HG02798 (cell line): ENCODE measurements at regions not wholly inside any gene's neighbourhood (a gene's known extent, or its start where the extent isn't known, plus 50 kb on each side); places are given as distances from the start of the nearest gene placed in this dataset.
"Not testable (repeated sequence)": the region's sequence is repeated elsewhere in the genome, so short reads cannot be mapped to it uniquely, and the experiment has no call there.

Experiments used
- ATAC-seq: cut with Tn5 transposase; IDR thresholded peaks from one replicate; pipeline ENCODE4 v1.9.1; 2021; ENCODE audit warnings: mild to moderate bottlenecking; ENCODE audit not compliant: unreplicated experiment, poor library complexity

- ATAC-seq, result no peak
These were observed 190.8 kb upstream of the MYLIP start for GRCh38 chr6:15938107-15938506.

DNA sequence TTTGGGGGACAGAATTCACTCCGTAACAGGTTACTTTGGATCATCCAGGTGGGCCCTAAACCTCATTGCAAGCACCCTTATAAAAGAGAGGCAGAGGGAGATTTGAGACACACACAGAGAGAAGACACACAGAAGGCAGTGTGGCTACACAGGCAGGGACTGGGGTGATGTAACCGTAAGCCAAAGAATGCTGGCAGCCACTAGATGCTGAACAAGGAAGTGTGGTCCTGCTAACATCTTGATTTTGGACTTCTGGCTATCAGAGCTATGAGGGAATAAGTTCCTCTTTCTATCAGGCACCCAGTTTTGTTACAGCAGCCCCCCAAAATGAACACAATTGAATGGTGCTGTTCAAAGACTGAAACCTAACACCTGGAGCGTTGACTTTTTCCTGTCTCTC lies 191.3 kb upstream of the MYLIP start:
- ATAC-seq, result no peak

DNA sequence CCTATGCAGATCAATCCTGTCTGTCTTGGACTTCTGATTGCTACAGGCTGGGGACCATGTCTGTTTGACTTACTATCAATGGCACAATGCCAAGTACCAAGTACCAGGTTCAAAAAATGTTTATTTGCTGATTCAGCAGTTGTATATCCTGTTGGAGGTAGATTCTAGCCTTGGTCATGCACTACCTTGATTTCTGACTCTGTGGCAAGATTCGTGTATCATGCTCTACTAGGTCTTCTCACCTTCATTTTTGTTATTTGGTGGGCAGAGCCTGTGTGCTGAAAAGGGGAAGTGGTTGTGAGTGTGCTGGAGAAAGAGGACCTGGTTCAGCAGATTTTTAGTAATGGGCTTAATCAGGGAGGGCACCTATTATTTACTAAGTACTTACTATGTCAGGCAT lies 192.4 kb upstream of the MYLIP start:
- peak; percentile 70 for ATAC-seq

DNA sequence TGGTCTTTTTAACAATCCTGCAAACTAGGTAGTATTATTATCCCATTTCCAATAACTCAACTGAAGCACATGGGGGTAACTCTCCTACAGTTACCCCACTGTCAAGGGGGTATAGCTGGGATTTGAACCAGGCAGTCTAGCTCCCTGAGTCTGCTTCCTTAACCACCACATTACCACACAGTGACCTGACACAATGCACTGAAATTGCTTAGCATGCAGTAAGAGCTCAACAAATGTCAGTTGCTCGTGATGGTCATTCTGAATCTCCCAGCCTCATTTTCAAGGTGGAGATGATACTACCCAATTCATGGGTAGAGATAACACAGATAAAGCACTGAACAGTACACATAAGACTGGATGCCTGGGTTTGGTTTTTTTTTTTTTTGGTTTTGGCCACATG lies 193.2 kb upstream of the MYLIP start:
- ATAC-seq, result no peak

DNA sequence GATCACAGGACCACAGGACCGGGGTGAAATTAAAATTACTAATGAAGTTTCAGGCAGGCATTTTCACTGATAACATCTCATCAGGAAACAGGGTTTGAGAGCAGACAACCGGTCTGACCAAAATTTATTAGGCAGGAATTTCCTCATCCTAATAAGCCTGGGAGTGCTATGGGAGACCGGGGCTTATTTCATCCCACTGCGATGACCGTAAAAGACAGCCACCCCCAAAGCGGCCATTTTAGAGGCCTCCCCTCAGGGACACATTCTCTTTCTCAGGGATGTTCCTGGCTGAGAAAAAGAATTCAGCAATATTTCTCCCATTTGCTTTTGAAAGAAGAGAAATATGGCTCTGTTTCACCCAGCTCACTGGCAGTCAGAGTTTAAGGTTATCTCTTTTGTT lies 197.2 kb upstream of the MYLIP start:
- ATAC-seq, result not testable (repeated sequence)

DNA sequence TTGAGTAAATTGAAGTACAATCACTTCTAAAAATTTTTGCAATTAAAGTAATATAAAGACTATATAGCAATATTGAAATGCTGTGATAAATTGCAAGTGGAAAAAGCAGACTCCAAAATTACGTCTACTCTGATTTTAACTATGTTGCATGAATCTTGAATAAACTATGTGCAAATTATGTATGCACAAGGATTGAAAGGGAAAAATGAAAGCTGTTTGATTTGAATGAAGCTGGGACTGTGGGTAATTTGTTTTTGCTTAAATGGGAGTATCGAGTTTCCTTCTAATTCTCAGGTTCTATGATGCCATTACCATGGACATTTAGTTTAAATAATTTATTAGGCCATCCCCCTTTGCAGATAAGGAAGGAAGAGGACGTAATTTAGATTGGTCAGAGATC lies 198.7 kb upstream of the MYLIP start:
- no peak for ATAC-seq

DNA sequence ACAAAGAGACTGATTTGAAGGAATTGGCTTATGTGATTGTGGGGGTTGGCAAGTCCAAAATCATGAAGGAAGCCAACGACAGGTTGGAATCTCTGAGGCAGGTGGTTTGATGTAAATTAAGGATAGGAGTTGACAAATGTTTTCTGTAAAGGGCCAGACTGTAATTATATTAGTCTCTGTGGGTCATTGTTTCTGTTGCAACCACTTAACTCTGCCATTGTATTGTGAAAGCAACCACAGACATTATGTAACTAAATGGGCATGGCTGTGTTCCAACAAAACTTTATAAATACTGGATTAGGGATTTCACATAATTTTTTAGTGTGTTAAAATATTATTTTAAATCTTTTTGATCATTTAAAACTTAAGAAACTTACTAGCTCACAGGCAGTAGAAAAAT lies 199.2 kb upstream of the MYLIP start:
- ATAC-seq, result no peak

DNA sequence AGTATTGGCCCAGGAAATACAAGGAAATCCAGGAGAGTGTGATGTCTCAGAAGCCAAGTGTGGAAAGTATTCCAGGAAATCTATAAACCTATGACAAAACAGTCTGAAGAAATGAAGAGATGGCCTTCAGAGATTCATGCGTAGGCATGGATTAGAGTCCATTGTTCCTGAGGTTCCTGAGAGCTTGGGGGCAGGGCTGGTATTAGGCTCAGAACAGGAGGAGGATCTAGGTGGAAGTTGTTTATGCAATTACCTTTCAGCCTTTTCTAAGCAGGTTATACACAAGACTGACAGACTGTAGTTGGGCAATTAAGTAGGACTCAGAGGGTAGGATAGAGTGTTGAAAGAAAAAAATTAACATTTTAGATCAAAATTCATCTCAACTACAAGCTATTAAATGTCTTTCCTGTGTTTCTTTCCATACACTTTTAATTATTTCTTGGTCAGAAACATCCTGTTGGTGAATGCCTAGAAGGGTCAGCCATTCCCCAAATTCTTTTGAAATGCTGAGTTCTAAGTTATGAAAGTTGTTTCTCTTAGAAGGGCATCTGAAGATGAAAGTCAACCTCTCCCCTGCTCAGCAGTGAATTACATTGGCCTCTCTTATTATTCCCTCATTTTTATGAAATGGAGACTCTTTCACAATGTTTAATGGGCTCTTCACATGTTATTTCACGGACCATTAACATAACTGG lies 201.2 kb upstream of the MYLIP start:
- no peak for ATAC-seq

DNA sequence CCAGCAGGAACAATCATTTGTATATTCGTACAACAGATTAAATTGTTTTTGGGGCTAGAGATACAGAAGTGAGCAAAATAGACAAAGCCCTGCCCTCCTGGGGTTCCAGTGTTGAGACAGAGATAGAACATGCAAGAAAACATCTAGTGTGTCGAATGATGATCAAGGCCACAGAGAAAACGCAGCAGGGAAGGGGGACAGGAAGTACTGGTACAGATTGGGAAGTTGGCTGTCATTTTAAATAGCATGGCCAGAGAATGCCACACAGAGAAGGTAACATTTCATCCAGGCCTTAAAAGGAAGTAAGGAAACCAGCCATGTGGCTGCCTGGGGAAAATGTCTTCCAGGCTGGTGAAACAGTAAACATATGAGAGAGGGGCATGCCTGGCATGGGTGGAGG lies 202.6 kb upstream of the MYLIP start:
- ATAC-seq, result no peak

DNA sequence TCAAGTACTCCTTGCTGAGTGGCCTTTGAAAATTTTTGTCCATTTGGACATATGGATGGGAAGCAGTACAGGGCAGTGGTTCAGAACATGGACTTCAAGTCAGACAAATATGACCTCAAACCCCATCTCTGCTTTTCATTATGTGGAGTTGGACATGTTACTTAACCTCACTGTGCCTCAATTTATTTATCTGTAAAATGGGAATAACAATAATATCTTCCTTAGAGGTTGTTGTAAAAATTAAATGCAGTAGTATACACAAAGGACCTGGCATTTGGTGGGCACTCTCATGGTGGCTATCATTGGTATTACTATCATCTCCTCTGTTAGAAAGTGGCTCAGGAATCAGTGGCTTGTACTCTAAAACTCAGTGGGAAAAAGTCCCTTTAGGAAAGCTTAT lies 204.0 kb upstream of the MYLIP start:
- no peak for ATAC-seq

DNA sequence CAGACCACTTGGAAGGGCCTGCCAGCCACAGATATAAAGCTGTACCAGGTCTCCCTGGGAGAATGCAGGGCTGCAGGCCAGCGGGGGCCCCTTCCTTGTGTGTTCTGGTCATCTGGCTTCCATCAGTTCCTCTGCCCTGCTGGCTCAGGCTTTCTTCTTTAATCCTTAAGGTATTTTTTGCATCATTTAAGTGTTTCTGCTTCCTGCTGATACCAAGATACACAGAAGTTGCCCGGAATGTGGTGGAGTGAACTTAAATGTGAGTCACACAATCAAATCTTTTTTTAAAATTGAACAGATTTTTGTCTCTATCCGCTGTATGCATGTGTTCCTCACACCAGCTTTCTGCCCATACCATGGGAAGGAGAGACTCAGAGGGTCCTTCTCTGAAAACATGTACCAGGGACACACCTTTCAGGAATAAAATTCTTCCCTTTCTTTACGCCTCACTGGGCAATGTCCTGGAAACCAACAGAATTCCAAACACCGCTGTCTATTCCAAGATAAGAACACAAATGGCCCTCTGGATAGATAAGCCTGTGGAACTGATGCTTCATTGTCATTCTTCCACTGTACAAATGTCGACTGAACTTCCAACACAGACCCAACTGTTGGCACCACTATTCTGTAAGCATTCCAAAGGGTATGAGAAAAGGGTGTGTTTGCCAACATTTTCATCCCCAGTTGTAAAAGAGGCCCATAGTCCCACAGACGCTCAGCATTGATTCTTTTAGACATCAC lies 206.2 kb upstream of the MYLIP start:
- no peak for ATAC-seq

GRCh38 chr6:15921243-15921642 lies 207.6 kb upstream of the MYLIP start:
- ATAC-seq, result no peak

GRCh38 chr6:15916581-15916980 lies 212.3 kb upstream of the MYLIP start:
- no peak for ATAC-seq

GRCh38 chr6:15915508-15916178 lies 213.2 kb upstream of the MYLIP start:
- ATAC-seq, result no peak

DNA sequence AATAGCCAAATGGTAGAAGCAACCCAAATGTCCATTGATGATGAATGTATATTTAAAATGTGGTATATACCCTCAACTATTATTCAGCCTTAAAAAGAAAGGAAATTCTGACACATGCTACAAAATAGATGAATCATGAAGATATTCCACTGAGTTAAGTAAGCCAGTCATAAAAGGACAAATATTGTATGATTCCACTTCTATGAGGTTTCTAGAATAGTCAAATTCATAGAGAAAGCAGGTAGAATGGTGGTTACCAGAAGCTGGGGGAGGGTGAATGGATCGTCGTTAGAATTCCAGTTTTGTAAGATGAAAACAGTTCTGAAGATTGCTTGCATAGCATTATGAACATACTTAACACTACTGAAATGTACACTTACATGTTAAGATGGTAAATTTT lies 214.3 kb upstream of the MYLIP start:
- ATAC-seq, result no peak

GRCh38 chr6:15913573-15913972 lies 215.3 kb upstream of the MYLIP start:
- ATAC-seq, result no peak

DNA sequence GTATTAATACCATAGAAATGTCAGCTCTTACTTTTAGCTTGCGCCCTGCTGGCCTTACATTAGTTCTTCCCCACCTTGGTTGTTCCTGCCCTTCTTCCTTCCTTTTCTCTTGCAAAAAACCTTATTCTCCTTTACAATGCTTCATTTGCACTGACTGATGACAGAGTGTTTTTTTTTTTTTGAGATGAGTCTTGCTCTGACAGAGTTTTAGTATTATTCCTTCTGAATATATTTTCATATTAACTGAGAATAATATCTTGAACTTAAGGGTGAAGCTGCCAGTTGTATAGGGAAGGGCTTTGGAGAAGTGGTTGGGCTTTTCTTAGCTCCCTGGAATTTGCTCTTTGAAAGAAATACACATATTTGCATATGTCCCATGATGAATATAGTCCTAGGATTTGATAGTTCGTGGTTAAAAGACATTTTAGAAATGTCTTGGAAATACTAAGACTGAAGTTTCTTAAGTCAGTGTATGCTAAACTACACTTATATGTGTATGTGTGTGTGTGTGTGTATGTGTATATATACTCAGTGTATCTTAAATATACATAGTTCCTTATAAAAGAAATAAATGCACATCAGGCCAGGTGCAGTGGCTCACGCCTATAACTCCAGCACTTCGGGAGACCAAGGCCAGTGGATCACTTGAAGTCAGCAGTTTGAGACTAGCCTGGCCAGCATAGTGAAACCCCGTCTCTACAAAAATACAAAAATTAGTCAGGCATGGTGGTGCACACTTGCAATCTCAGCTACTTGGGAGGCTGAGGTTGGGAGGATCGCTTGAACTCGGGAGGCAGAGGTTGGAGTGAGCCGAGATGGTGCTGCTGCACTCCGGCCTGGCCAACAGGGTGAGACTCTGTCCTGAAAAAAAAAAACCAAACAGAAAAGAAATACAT lies 216.1 kb upstream of the MYLIP start:
- ATAC-seq, result no peak

- ATAC-seq, result no peak
These were observed 217.0 kb upstream of the MYLIP start for GRCh38 chr6:15911753-15912504.

DNA sequence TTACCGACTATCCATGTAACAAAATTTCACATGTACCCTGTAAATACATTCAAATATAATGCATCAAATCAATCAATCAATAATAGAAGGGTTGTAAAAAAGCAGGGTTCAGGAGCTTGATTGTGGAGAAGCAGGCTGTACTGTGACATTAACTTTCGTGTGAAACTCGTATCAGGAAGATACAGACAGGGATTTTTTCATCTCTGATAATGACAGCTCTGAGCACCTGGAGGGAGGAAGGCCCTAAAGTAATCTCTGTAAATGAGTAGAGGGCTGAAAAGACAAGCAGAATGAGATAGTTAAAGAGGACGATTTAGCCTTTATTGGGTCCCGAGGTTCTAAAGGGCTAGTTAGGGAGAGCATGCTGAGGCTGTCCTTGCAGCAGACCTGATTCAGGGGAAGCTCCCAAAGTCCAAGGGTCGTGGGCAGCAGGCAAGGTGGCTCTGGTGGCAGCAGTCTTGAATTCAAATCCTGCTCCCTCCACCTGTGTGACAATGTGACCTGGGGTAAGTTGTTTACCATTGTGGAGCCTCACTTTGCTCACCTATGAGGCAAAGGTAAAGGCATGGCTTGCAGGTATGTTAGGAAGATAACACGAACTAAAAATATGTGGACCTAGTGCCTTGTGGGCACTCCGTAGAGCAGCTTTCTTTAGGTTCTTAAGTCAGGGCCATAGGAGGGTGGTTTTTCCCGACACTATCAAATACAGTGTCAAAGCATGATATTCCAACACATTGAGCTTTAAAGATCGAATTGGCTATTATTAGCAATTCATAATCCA lies 219.4 kb upstream of the MYLIP start:
- no peak for ATAC-seq
